Stimulated activated CD8-positive, alpha-beta memory T cell treated with anti-CD3 and anti-CD28 coated beads, Interleukin-12 subunit alpha, Interleukin-12 subunit beta, amount 100 ng/mL, for 4 hours (primary cell): ENCODE measurements at regions not wholly inside any gene's neighbourhood (a gene's known extent, or its start where the extent isn't known, plus 50 kb on each side); places are given as distances from the start of the nearest gene placed in this dataset.
"Not testable (repeated sequence)": the region's sequence is repeated elsewhere in the genome, so short reads cannot be mapped to it uniquely, and the experiment has no call there.

Experiments
- DNase-seq: peaks from one replicate; pipeline ENCODE4 v3.0.0-alpha.2; 2020; ENCODE audit warnings: low read depth

DNA sequence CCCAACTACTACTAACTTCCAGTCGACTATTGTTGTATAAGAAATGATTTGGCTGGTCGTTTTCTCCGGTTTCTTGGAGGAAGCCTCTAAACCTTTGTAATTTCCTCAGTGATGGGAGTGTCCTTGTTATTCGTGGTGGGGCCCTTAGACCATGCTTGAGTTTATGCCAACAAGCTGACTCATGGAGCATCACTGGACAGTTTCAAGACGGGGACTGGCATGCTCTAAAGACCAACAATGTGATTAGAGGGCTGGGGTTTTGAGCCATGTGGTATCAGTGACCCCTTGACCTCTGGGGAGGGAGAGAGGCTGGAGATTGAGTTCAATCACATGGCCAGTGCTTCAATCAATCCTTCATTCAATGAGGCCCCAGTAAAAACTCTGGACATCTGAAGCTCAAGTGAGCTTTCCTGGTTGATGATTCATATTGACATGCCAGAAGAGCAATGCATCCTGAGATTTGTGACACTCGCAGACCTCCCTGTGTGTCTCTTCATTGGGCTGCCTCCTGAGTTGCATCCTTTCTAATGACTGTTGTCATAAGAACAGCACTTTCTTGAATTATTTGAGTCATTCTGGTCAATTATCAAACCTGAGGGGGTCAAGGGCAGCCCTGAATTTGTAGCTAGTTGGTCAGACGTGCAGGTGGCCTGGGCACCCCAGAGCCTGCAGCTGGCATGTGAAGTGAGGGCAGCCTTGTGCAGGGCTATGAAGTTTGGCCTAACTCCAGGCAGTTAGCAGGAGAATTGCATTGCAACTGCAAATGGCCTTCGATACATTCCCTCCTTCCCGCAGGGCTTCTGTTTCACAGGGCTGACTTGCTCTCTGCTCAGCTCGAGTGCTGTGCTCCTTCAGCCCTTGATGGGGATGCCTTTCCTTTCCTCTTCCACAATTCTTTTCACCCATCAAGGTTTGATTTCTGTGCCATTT is 246.5 kb downstream of the FGF9 start:
- no peak for DNase-seq

GRCh38 chr13:21920802-21921201 is 249.9 kb downstream of the FGF9 start:
- DNase-seq: not testable (repeated sequence)

GRCh38 chr13:21924958-21925357 is 254.1 kb downstream of the FGF9 start:
- DNase-seq: no peak

GRCh38 chr13:21925720-21926119 is 254.8 kb downstream of the FGF9 start:
- no peak for DNase-seq

DNA sequence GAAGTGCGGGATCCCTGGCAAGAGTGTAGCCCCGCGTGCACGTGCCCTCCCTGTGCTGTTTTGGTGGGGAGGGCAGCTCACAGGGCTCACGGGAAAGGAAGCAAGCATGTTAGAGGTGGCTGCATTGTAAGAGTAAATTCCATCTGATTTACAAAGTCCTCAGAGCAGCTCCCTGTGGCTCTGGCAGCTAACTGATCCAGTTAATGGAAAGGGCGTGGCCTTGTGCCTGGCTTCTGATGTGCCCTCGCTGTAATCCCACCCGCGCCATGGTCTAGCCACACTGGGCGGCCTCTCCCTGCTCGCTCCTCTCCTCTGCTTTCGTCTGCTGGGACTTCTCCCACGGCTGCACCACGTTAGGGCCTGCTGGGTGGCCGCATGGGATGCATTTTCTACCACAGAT is 258.5 kb downstream of the FGF9 start:
- no peak for DNase-seq

GRCh38 chr13:21930536-21930935 is 259.7 kb downstream of the FGF9 start:
- DNase-seq: no peak

DNA sequence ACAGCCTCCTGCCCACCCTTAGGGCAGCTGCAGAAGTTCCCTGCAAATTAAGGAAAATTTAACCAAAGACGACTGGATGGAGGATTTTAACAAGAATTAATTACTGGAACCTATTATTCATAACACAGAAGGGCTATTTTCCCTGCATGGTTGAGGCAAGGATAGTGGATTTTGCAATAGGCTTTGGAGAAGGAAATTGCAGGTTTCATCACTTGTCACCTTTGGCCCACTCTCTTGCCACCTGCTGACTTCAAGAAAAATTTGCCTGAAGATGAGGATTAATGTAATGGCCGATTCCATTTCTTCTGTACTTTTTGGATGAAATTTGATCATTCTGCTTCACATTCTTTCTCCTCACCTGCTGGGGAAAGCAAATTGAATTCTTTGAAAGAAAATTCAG is 261.7 kb downstream of the FGF9 start:
- no peak for DNase-seq

GRCh38 chr13:21932996-21933395 is 262.1 kb downstream of the FGF9 start:
- no peak for DNase-seq

GRCh38 chr13:21934284-21934683 is 263.4 kb downstream of the FGF9 start:
- DNase-seq: no peak

GRCh38 chr13:21936674-21937073 is 265.8 kb downstream of the FGF9 start:
- no peak for DNase-seq

DNA sequence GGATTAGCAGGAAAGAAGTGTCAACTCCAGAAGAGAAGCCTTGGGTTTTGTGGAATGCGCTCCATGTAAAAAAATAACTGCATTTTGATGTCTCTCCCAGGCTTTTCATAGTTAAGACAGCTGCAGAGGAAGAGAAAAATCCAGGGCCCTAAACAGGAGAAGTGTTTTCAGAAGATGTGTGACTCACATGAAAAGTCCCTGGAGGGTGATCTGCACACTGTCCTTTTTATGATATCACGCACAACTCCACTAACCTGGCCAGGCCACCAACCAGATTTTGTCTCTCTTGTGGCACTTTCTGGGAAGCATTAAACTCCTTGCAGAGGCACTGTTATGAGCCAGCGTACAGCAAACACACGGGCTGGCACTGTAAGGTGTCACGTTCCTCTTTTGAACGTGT is 267.3 kb downstream of the FGF9 start:
- no peak for DNase-seq

- no peak for DNase-seq
Observed at GRCh38 chr13:21938636-21939035, 267.8 kb downstream of the FGF9 start.

- no peak for DNase-seq
Observed at GRCh38 chr13:21942061-21942460, 271.2 kb downstream of the FGF9 start.

GRCh38 chr13:21944610-21945009 is 273.7 kb downstream of the FGF9 start:
- no peak for DNase-seq

DNA sequence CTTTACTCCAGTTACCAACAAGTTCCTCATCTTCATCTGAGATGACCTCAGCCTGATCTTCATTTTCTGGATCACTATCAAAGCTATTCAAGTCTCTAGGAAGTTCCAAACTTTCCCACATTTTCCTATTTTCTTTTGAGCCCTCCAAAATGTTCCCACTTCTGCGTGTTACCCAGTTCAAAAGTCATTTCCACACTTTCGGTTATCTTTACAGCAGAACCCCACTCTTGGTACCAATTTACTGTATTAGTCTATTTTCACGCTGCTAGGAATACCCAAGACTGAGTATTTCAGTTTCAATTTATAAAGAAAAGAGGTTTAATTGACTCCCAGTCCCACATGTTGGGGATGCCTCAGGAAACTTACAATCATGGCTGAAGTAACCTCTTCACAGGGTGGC is 274.3 kb downstream of the FGF9 start:
- DNase-seq: no peak

- DNase-seq: no peak
Observed at GRCh38 chr13:21946964-21947363, 276.1 kb downstream of the FGF9 start.

DNA sequence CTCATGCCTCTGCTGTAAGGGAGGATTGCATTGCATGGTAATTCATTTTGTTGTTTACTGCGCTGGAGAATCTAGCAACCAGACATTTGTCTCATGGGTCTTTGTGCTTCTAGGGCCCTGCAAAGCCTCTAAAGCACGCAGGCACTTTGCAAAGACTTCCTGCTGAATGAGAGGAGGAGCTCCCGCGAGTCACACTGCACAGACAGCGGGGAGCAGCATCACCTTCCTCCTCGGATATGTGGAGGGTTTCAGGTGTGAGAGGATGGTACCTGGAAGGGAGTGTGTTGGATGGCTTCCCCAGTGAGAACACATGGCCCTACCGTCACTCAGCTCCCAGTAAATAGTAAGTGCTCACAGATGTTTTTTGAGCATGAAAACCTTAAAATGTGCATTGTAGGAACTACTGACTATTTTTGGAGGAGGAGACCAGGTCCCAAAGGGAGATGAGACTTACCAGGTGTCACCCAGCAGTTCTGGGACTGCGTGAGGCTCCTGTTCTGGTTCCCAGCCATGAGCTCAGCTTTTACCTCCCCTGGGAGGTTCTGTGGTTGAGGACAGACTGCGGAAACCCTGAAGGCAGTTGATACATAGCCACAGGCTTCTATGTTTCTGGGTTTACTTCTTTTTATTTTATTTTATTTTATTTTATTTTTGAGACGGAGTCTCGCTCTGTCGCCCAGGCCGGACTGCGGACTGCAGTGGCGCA is 278.0 kb downstream of the FGF9 start:
- no peak for DNase-seq

DNA sequence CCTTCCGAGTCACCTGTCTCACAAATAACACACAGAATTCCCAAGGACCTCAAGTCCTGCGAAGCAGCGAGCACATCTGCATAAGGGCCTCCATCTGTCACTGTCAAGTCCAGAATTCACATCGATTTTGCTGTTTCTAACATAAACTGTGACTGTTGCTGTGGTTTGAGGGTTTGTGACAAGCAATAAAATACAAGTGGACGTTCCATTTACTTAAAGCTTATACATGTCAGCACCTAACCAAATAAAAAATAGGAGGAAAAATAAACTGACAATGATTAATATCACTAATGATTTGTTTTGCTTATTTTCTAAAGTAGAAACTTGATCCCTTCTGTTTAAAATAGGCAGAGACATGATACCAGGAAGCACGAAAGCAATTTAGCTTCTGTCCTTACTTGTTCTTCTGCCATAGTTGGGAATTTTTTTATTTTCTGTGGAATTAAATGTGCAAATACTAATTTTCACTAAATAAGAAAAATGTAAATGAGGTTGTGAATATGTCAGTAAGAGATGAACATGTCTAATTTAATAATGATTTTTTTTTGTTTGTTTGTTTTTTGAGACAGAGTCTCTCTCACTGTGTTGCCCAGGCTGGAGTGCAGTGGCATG is 279.1 kb downstream of the FGF9 start:
- no peak for DNase-seq

- no peak for DNase-seq
Observed at GRCh38 chr13:21956666-21957065, 285.8 kb downstream of the FGF9 start.

DNA sequence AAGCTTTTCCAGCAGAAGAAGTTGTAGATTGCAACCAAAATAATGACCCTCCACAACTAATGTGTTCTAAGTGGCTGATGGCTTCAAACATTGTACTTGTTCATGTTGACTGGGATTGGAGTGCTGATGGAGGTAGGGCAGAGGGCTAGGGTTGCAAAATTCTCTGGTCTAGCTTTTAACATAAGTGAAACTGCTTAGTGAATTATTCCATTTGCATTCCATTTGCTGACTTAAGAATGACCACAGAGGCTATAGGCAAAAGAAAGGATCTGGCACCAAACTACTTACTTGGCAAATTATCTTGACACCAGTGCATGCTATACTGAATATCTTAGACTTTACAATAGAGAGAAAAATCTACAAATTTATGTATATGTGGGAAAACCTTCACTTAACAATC is 287.0 kb downstream of the FGF9 start:
- no peak for DNase-seq

DNA sequence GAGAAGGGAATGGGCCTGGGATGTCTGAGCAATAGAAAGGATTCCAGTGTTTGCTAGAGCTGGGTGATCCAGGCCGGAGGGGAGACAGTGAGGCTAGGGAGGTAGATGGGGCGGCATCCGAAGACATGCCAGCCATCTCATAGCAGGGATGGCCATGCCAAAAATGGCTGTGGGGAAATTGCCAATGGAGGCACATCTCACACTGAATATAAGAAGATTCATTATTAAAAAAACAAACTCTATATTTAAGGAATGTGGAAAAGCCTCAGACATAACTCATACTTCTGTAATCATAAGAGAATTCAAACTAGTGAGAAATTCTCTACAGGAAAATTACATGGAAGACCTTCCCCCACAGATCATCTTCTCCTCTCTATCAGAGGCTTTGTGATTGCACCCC is 289.2 kb downstream of the FGF9 start:
- no peak for DNase-seq

DNA sequence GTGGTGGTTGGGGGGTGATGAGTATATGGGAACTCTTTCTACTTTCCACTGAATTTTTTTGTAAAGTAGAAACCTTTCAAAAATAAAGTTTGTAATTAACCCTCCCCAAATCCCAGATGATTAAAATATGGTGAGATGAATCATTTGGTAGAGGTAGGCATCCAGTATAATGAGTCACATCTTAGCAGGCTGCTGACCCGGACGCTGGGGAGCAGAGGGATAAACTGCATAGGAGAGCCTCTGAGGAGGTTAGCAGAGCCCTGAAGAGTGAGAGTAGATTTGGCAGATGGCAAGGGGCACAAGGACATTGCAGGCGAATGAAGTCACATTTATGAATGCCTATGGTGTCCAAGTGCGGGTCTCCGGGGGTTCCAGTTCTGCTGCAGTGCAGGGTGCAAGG is 293.8 kb downstream of the FGF9 start:
- no peak for DNase-seq

- DNase-seq: no peak
Observed at GRCh38 chr13:21965095-21965494, 294.2 kb downstream of the FGF9 start.
